Vagina (tissue), 2 donors: ENCODE measurements at regions not wholly inside any gene's neighbourhood (a gene's known extent, or its start where the extent isn't known, plus 50 kb on each side); places are given as distances from the start of the nearest gene placed in this dataset.

Source experiments
- POLR2A ChIP-seq, 2 donors: fragments of 450-650 bp; IDR thresholded peaks; one replicate each; pipeline ENCODE4 v1.6.1; 2017; ENCODE audit warnings: antibody characterized with exemption in 2 of 2, mild to moderate bottlenecking in 2 of 2, moderate library complexity in 2 of 2
- POLR2AphosphoS5 ChIP-seq, 2 donors: sonication (generic); formaldehyde crosslinking; IDR thresholded peaks; one replicate each; pipeline ENCODE4 v1.9.0; 2017; ENCODE audit warnings: antibody characterized with exemption in 2 of 2, mild to moderate bottlenecking in 2 of 2, low read depth in 1 of 2; ENCODE audit not compliant: insufficient read depth in 1 of 2
- TF ChIP-seq, protein P1 (sequence below), 3 experiments: fragments of 450-650 bp in 2 of 3; fragments of 200-600 bp in 1 of 3; sonication (generic) in 1 of 3; IDR thresholded peaks; one replicate each; pipeline ENCODE4 v1.5.1; 2017 to 2019; ENCODE audit warnings: antibody characterized with exemption in 3 of 3, mild to moderate bottlenecking in 2 of 3, moderate library complexity in 2 of 3

- TF ChIP-seq, protein P1, sequence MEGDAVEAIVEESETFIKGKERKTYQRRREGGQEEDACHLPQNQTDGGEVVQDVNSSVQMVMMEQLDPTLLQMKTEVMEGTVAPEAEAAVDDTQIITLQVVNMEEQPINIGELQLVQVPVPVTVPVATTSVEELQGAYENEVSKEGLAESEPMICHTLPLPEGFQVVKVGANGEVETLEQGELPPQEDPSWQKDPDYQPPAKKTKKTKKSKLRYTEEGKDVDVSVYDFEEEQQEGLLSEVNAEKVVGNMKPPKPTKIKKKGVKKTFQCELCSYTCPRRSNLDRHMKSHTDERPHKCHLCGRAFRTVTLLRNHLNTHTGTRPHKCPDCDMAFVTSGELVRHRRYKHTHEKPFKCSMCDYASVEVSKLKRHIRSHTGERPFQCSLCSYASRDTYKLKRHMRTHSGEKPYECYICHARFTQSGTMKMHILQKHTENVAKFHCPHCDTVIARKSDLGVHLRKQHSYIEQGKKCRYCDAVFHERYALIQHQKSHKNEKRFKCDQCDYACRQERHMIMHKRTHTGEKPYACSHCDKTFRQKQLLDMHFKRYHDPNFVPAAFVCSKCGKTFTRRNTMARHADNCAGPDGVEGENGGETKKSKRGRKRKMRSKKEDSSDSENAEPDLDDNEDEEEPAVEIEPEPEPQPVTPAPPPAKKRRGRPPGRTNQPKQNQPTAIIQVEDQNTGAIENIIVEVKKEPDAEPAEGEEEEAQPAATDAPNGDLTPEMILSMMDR (IDR thresholded peaks at IDR 0.05), result no peak
- TF ChIP-seq POLR2AphosphoS5 (IDR thresholded peaks at IDR 0.05; ENCODE audit: insufficient read depth in 1 of 2, low read depth in 1 of 2), result no peak
- TF ChIP-seq POLR2A (IDR thresholded peaks at IDR 0.05), result no peak
Measured at GRCh38 chr7:138196971-138197896, 121.0 kb downstream of the AKR1D1 start.
